GM12878 (cell line): ENCODE measurements at regions not wholly inside any gene's neighbourhood (a gene's known extent, or its start where the extent isn't known, plus 50 kb on each side); places are given as distances from the start of the nearest gene placed in this dataset.

ENCODE experiments used
- ATAC-seq: fragments of 200-7000 bp; cut with Tn5 transposase; 3 replicates; pipeline ENCODE4 v1.9.1; 2020; ENCODE audit warnings: mild to moderate bottlenecking, moderate library complexity
- BruUV-seq: library from RNA; stranded (reverse); fragments of 400-500 nt; replicated peaks from 2 replicates; lab custom pipeline; 2021; lab: Mats Ljungman, UMichigan
- CTCF ChIA-PET: fragments of 300-600 bp; sonication (Branson Sonifier 250); formaldehyde crosslinking; extraction: SDS; loops from one replicate; lab custom pipeline; 2021; ENCODE audit warnings: inconsistent platforms; lab: Yijun Ruan, JAX
- POLR2A ChIA-PET: fragments of 350-600 bp; formaldehyde crosslinking; extraction: SDS; loops from one replicate; lab custom pipeline; 2021; ENCODE audit warnings: inconsistent platforms; lab: Charles Lee
- RAD21 ChIA-PET: fragments of 300-600 bp; sonication (Branson Sonifier 250); formaldehyde crosslinking; loops from one replicate; lab custom pipeline; 2023; ENCODE audit warnings: antibody characterized with exemption; ENCODE audit not compliant: unreplicated experiment; lab: Charles Lee
- SMC1A ChIA-PET: fragments of 300-600 bp; sonication (Branson Sonifier 250); formaldehyde crosslinking; loops from one replicate; lab custom pipeline; 2023; ENCODE audit not compliant: unreplicated experiment, uncharacterized antibody; lab: Charles Lee
- DNase-seq: peaks from one replicate; pipeline ENCODE4 v3.0.0-alpha.2; 2011; ENCODE audit warnings: low read depth, low spot score
- FAIRE-seq: peaks from 3 replicates; lab custom pipeline; 2011; peaks lifted over from hg19 to GRCh38; lab: Jason Lieb, UNC
- H2AFZ ChIP-seq: 2 replicates; pipeline ENCODE4 v1.6.0; 2011; ENCODE audit warnings: low read depth, low read length, control low read depth; ENCODE audit not compliant: control insufficient read depth
- H3K27ac ChIP-seq: 2 replicates; pipeline ENCODE4 v1.5.1; 2011; ENCODE audit warnings: control low read depth; ENCODE audit not compliant: control insufficient read depth, insufficient read depth
- H3K27me3 ChIP-seq, 2 experiments: replicated peaks in 1 of 2; 2 replicates each; pipeline versions ENCODE4 v1.6.0 to v1.6.1; 2011; ENCODE audit warnings: low read length in 1 of 2; ENCODE audit not compliant: control insufficient read depth in 2 of 2, insufficient read depth in 2 of 2
- H3K36me3 ChIP-seq, 2 experiments: 2 replicates each; pipeline ENCODE4 v1.5.1; 2011; ENCODE audit warnings: low read length in 1 of 2; ENCODE audit not compliant: control insufficient read depth in 2 of 2, insufficient read depth in 2 of 2
- H3K4me1 ChIP-seq: 2 replicates; pipeline ENCODE4 v1.6.1; 2011; ENCODE audit warnings: mild to moderate bottlenecking, low read length, moderate library complexity, mixed read lengths; ENCODE audit not compliant: control insufficient read depth, insufficient read depth
- H3K4me2 ChIP-seq: 2 replicates; pipeline ENCODE4 v1.6.0; 2011; ENCODE audit warnings: control low read depth; ENCODE audit not compliant: control insufficient read depth, insufficient read depth
- H3K4me3 ChIP-seq: fragments of 200-600 bp; sonication (generic); 2 replicates; pipeline ENCODE4 v1.5.1; 2016
- H3K79me2 ChIP-seq: 2 replicates; pipeline ENCODE4 v1.6.0; 2011; ENCODE audit warnings: low read length; ENCODE audit not compliant: control insufficient read depth, insufficient read depth
- H3K9ac ChIP-seq: 2 replicates; pipeline ENCODE4 v1.8.0; 2011; ENCODE audit warnings: low read length, control low read depth, mixed read lengths; ENCODE audit not compliant: control insufficient read depth, insufficient read depth
- H3K9me3 ChIP-seq: replicated peaks from 3 replicates; pipeline ENCODE4 v1.5.1; 2011; ENCODE audit warnings: mild to moderate bottlenecking, low read length; ENCODE audit not compliant: control insufficient read depth, insufficient read depth
- H4K20me1 ChIP-seq: 2 replicates; pipeline ENCODE4 v1.6.0; 2011; ENCODE audit not compliant: control insufficient read depth, insufficient read depth
- IKZF2 ChIP-seq, 2 experiments: fragments of 450-650 bp; IDR thresholded peaks; 2 replicates each; pipeline ENCODE4 v1.6.1; 2017; ENCODE audit warnings: mild to moderate bottlenecking in 2 of 2, moderate library complexity in 2 of 2
- ZNF592 ChIP-seq: fragments of 450-650 bp; IDR thresholded peaks from 2 replicates; pipeline ENCODE4 v1.6.1; 2017; ENCODE audit warnings: mild to moderate bottlenecking, moderate library complexity
- WGBS: methylation state at CpG from one replicate; pipeline ENCODE4 v1.1.6; 2016; ENCODE audit warnings: low lambda C conversion rate; ENCODE audit not compliant: insufficient replicate concordance, insufficient coverage; ENCODE audit errors: missing lambda C conversion rate; 5-methylcytosine and 5-hydroxymethylcytosine counted together
- in situ Hi-C: fragments of 300-500 bp; cut with MboI; formaldehyde crosslinking; loops from 9 replicates; pipeline ENCODE4 v1.14.3; 2018; ENCODE audit warnings: mixed read lengths
- intact Hi-C: fragments of 100-400 bp; cut with micrococcal nuclease; formaldehyde crosslinking; loops from one replicate; pipeline ENCODE4 v1.14.2; 2022; ENCODE audit not compliant: unreplicated experiment

GRCh38 chr5:124480022-124480421 is 266.4 kb downstream of the ZNF608 start (continued):
- no peak for TF ChIP-seq ZNF592

- Histone ChIP-seq H3K27me3 (no peaks in the 10 kb centered on the region; a peak in 1 of 4 replicates), H2AFZ (no peak overlapping the region), H4K20me1 (no peaks in the 10 kb centered on the region), H3K4me2 (no peak overlapping the region), H3K9me3 (no peaks in the 10 kb centered on the region; the same call in 2 of the 3 replicates), H3K79me2 (no peaks in the 10 kb centered on the region), H3K9ac (no peak overlapping the region), H3K27ac (no peak overlapping the region), H3K4me1 (no peaks in the 10 kb centered on the region), H3K36me3 (no peaks in the 10 kb centered on the region), H3K4me3 (no peak overlapping the region)
- no peak for TF ChIP-seq IKZF2 (IDR thresholded peaks at IDR 0.05)
- no peak for ATAC-seq
- DNase-seq = no peak
- POLR2A ChIA-PET = no interaction called here
- 0% methylated on average over 1 of the region's 1 CpG for WGBS
- in situ Hi-C loops (no loop called here), intact Hi-C loops (no loop called here)
- no peak for FAIRE-seq
- RAD21 ChIA-PET = interaction anchor here (0.6 kb wide), 1 partner anchor 516 kb away, joined by 3 read pairs; no protein-coding TSS in a partner anchor
- BruUV-seq = no TSS peak
- SMC1A ChIA-PET = interaction anchor here (1.2 kb wide), 1 partner anchor 67 kb away, joined by 3 read pairs; no protein-coding TSS in a partner anchor
- CTCF ChIA-PET = interaction anchor here (1.1 kb wide), 1 partner anchor 22 kb away, joined by 3 read pairs; no protein-coding TSS in a partner anchor
Measured at GRCh38 chr5:124478264-124478663, 268.2 kb downstream of the ZNF608 start.
